VCaP (cell line): ENCODE measurements at regions not wholly inside any gene's neighbourhood (a gene's known extent, or its start where the extent isn't known, plus 50 kb on each side); places are given as distances from the start of the nearest gene placed in this dataset.
A peak's percentile ranks its signal among the peaks of the same experiment; 100 is the strongest.

Experiments
- H3K27ac ChIP-seq: fragments of 450-650 bp; 2 replicates; pipeline ENCODE4 v1.5.1; 2017
- CTCF ChIP-seq: fragments of 450-650 bp; conservative IDR thresholded peaks from 2 replicates; pipeline ENCODE4 v1.5.1; 2017; ENCODE audit warnings: mild to moderate bottlenecking, moderate library complexity

GRCh38 chr4:123216946-123217345, 179.6 kb upstream of the SPRY1 start:
- TF ChIP-seq CTCF, result no peak

GRCh38 chr4:123217664-123218063, 178.9 kb upstream of the SPRY1 start:
- peak overlapping the region; percentile 13; the same call in 1 of the 2 replicates for H3K27ac ChIP-seq
- TF ChIP-seq CTCF, result no peak

More at GRCh38 chr4:123216946-123217345, 179.6 kb upstream of the SPRY1 start:
- H3K27ac ChIP-seq, result peak overlapping the region; percentile 13; the same call in 1 of the 2 replicates

GRCh38 chr4:123218981-123219380, 177.6 kb upstream of the SPRY1 start:
- no peak overlapping the region for H3K27ac ChIP-seq
- TF ChIP-seq CTCF, result no peak

GRCh38 chr4:123229286-123229685, 167.3 kb upstream of the SPRY1 start:
- TF ChIP-seq CTCF, result no peak
- H3K27ac ChIP-seq, result no peak overlapping the region

- no peak for TF ChIP-seq CTCF
- no peak overlapping the region for H3K27ac ChIP-seq
Measured at GRCh38 chr4:123230061-123230460, 166.5 kb upstream of the SPRY1 start.

- H3K27ac ChIP-seq, result no peak overlapping the region
- TF ChIP-seq CTCF, result no peak
Measured at GRCh38 chr4:123232439-123232838, 164.2 kb upstream of the SPRY1 start.

- no peak overlapping the region for H3K27ac ChIP-seq
- no peak for TF ChIP-seq CTCF
Measured at GRCh38 chr4:123233136-123233768, 163.3 kb upstream of the SPRY1 start.
